SK-N-SH (cell line): ENCODE measurements at regions not wholly inside any gene's neighbourhood (a gene's known extent, or its start where the extent isn't known, plus 50 kb on each side); places are given as distances from the start of the nearest gene placed in this dataset.

Experiments
- CTCF ChIA-PET: fragments of 300-600, 350-600 bp; formaldehyde crosslinking; extraction: SDS; loops from one replicate; lab custom pipeline; 2021; lab: Yijun Ruan, JAX
- POLR2A ChIA-PET: fragments of 350-600 bp; sonication (Branson Sonifier 250); formaldehyde crosslinking; extraction: SDS; loops from one replicate; lab custom pipeline; 2020; ENCODE audit warnings: antibody characterized with exemption, inconsistent platforms; lab: Yijun Ruan, JAX
- DNase-seq: peaks from one replicate; pipeline ENCODE4 v3.0.0; 2012
- H2AFZ ChIP-seq: fragments of 200-600 bp; sonication (generic); 2 replicates; pipeline ENCODE4 v1.8.1; 2016; ENCODE audit warnings: antibody characterized with exemption, mild to moderate bottlenecking, low read depth
- H3F3A ChIP-seq: fragments of 200-600 bp; sonication (generic); replicated peaks from 2 replicates; pipeline ENCODE3; 2016; ENCODE audit warnings: antibody characterized with exemption, mild to moderate bottlenecking; ENCODE audit not compliant: insufficient read depth
- H3K27ac ChIP-seq, 2 experiments: fragments of 200-500 bp in 1 of 2; fragments of 200-600 bp in 1 of 2; sonication (Bioruptor generic) in 1 of 2; sonication (generic), shearing (Covaris generic) in 1 of 2; 2 replicates each; pipeline versions ENCODE4 v1.5.1 to v1.6.1; 2014 to 2016; ENCODE audit warnings: low read depth in 2 of 2, inconsistent platforms in 1 of 2, low read length in 1 of 2, mild to moderate bottlenecking in 1 of 2, mixed read lengths in 1 of 2
- H3K27me3 ChIP-seq: fragments of 200-600 bp; sonication (generic), shearing (Covaris generic); 2 replicates; pipeline ENCODE4 v1.6.1; 2016; ENCODE audit warnings: mixed run types; ENCODE audit not compliant: insufficient read depth
- H3K36me3 ChIP-seq, 2 experiments: fragments of 200-500 bp in 1 of 2; fragments of 200-600 bp in 1 of 2; sonication (Bioruptor generic) in 1 of 2; sonication (generic) in 1 of 2; replicated peaks in 1 of 2; 2 replicates each; pipeline versions ENCODE3 to v1.5.1; 2014 to 2016; ENCODE audit warnings: low read length in 1 of 2, mild to moderate bottlenecking in 1 of 2; ENCODE audit not compliant: insufficient read depth in 2 of 2, control insufficient read depth in 1 of 2
- H3K4me1 ChIP-seq, 2 experiments: fragments of 200-500 bp in 1 of 2; fragments of 200-600 bp in 1 of 2; sonication (Bioruptor generic) in 1 of 2; sonication (generic), shearing (Covaris generic) in 1 of 2; 2 replicates each; pipeline versions ENCODE4 v1.5.1 to v1.6.1; 2014 to 2016; ENCODE audit warnings: low read depth in 1 of 2, low read length in 1 of 2, mixed run types in 1 of 2; ENCODE audit not compliant: insufficient read depth in 2 of 2, control insufficient read depth in 1 of 2
- H3K4me2 ChIP-seq: fragments of 200-600 bp; sonication (generic), shearing (Covaris generic); 2 replicates; pipeline ENCODE4 v1.6.1; 2017; ENCODE audit warnings: mixed run types
- H3K4me3 ChIP-seq, 2 experiments: fragments of 200-500 bp in 1 of 2; fragments of 200-600 bp in 1 of 2; sonication (Bioruptor generic) in 1 of 2; sonication (generic), shearing (Covaris generic) in 1 of 2; 2 replicates each; pipeline versions ENCODE4 v1.5.1 to v1.8.1; 2014 to 2016; ENCODE audit warnings: low read depth in 2 of 2, inconsistent platforms in 1 of 2, low read length in 1 of 2, mild to moderate bottlenecking in 1 of 2, mixed read lengths in 1 of 2, moderate library complexity in 1 of 2
- H3K79me2 ChIP-seq: fragments of 200-600 bp; sonication (generic); 2 replicates; pipeline ENCODE4 v1.8.1; 2017; ENCODE audit warnings: mild to moderate bottlenecking; ENCODE audit not compliant: insufficient read depth
- H3K9ac ChIP-seq: fragments of 200-600 bp; sonication (generic); 2 replicates; pipeline ENCODE4 v1.6.1; 2017; ENCODE audit warnings: mixed run types
- H3K9me2 ChIP-seq: fragments of 200-600 bp; sonication (generic); 2 replicates; pipeline ENCODE4 v1.6.1; 2017; ENCODE audit warnings: mixed run types
- H3K9me3 ChIP-seq: fragments of 200-600 bp; sonication (generic); 2 replicates; pipeline ENCODE4 v1.6.1; 2017; ENCODE audit warnings: mixed run types, mild to moderate bottlenecking, moderate library complexity
- H4K20me1 ChIP-seq: fragments of 200-600 bp; sonication (generic); 2 replicates; pipeline ENCODE4 v1.6.1; 2017; ENCODE audit warnings: mild to moderate bottlenecking, mixed run types; ENCODE audit not compliant: insufficient read depth
- CTCF ChIP-seq: fragments of 200-600 bp; sonication (generic); IDR thresholded peaks from 2 replicates; pipeline ENCODE4 v1.6.1; 2017; ENCODE audit warnings: antibody characterized with exemption, mild to moderate bottlenecking, moderate library complexity
- EZH2phosphoT487 ChIP-seq: fragments of 200-600 bp; sonication (generic); IDR thresholded peaks from 2 replicates; pipeline ENCODE4 v1.6.1; 2017; ENCODE audit warnings: low read depth, mixed run types, mild to moderate bottlenecking, antibody characterized with exemption, moderate library complexity, borderline replicate concordance
- FOXM1 ChIP-seq: IDR thresholded peaks from 2 replicates; pipeline ENCODE4 v1.4.0; 2012; ENCODE audit warnings: low read depth, mild to moderate bottlenecking
- GABPA ChIP-seq: IDR thresholded peaks from 2 replicates; pipeline ENCODE4 v1.4.0; 2012; ENCODE audit warnings: low read depth, mild to moderate bottlenecking
- IRF3 ChIP-seq: fragments of 150-350 bp; IDR thresholded peaks from 2 replicates; pipeline ENCODE4 v1.6.1; 2016; ENCODE audit warnings: mild to moderate bottlenecking, low read depth, low read length
- JUND ChIP-seq: IDR thresholded peaks from 2 replicates; pipeline ENCODE4 v1.4.0; 2012
- MXI1 ChIP-seq: IDR thresholded peaks from 2 replicates; pipeline ENCODE4 v1.6.1; 2012; ENCODE audit warnings: mild to moderate bottlenecking, low read depth, low read length, improper control_type of control experiment
- NFIC ChIP-seq: IDR thresholded peaks from 2 replicates; pipeline ENCODE4 v1.4.0; 2012; ENCODE audit warnings: borderline replicate concordance
- REST ChIP-seq: IDR thresholded peaks from 2 replicates; pipeline ENCODE4 v1.6.1; 2012; ENCODE audit warnings: mild to moderate bottlenecking, low read depth, low read length, moderate library complexity
- RFX5 ChIP-seq: IDR thresholded peaks from 2 replicates; pipeline ENCODE4 v1.6.1; 2012; ENCODE audit warnings: mild to moderate bottlenecking, improper control_type of control experiment, low read length
- SMC3 ChIP-seq: IDR thresholded peaks from 2 replicates; pipeline ENCODE4 v1.6.1; 2012; ENCODE audit warnings: low read depth, low read length, improper control_type of control experiment
- TEAD4 ChIP-seq: IDR thresholded peaks from 2 replicates; pipeline ENCODE4 v1.4.0; 2012; ENCODE audit warnings: mild to moderate bottlenecking, borderline replicate concordance; ENCODE audit not compliant: insufficient read depth
- WGBS: methylation state at CpG from one replicate; pipeline ENCODE4 v1.1.6; 2017; ENCODE audit warnings: low lambda C conversion rate; 5-methylcytosine and 5-hydroxymethylcytosine counted together

- TF ChIP-seq EZH2phosphoT487 = no peak
- TF ChIP-seq, all 33 proteins: peak for 0
These were observed 178.2 kb downstream of the SUCLG1 start (continued) for GRCh38 chr2:84280873-84281272.

- ChIA-PET CTCF (no interaction called here), POLR2A (no interaction called here)
- WGBS = 5% methylated on average over 2 of the region's 2 CpGs
- Histone ChIP-seq H3K79me2 (no peaks in the 10 kb centered on the region), H2AFZ (no peak overlapping the region), H3K4me2 (no peak overlapping the region), H3F3A (no peaks in the 10 kb centered on the region), H3K27me3 (no peaks in the 10 kb centered on the region), H3K9ac (no peak overlapping the region), H3K27ac (no peak overlapping the region), H3K9me3 (no peaks in the 10 kb centered on the region), H3K9me2 (no peaks in the 10 kb centered on the region), H3K4me1 (no peaks in the 10 kb centered on the region), H4K20me1 (no peaks in the 10 kb centered on the region), H3K4me3 (no peak overlapping the region), H3K36me3 (no peaks in the 10 kb centered on the region)
- no peak for DNase-seq
- TF ChIP-seq FOXM1 (no peak), TEAD4 (no peak), GABPA (no peak), RFX5 (no peak), JUND (no peak), NFIC (no peak), CTCF (no peak), SMC3 (no peak), REST (no peak), MXI1 (no peak), IRF3 (no peak)
These were observed 180.7 kb downstream of the SUCLG1 start for GRCh38 chr2:84278386-84278785.
